DND-41 (cell line): ENCODE measurements at regions not wholly inside any gene's neighbourhood (a gene's known extent, or its start where the extent isn't known, plus 50 kb on each side); places are given as distances from the start of the nearest gene placed in this dataset.

Source experiments
- ATAC-seq: fragments of 200-7000 bp; cut with Tn5 transposase; 3 replicates; pipeline ENCODE4 v1.9.1; 2021; ENCODE audit warnings: low read depth; ENCODE audit not compliant: insufficient read depth
- DNase-seq: peaks from one replicate; pipeline ENCODE4 v3.0.0-alpha.2; 2020
- H2AFZ ChIP-seq: 2 replicates; pipeline ENCODE4 v1.6.0; 2012; ENCODE audit warnings: low read depth, low read length
- H3K27ac ChIP-seq: 2 replicates; pipeline ENCODE4 v1.5.1; 2012; ENCODE audit warnings: low read length, inconsistent platforms
- H3K27me3 ChIP-seq: fragments of 200-600 bp; sonication (generic); 2 replicates; pipeline ENCODE4 v1.6.0; 2012; ENCODE audit warnings: low read length, mild to moderate bottlenecking, inconsistent platforms; ENCODE audit not compliant: insufficient read depth, poor library complexity
- H3K36me3 ChIP-seq: 2 replicates; pipeline ENCODE4 v1.5.1; 2012; ENCODE audit warnings: low read length, inconsistent platforms; ENCODE audit not compliant: insufficient read depth
- H3K4me1 ChIP-seq: 2 replicates; pipeline ENCODE4 v1.5.1; 2012; ENCODE audit warnings: mild to moderate bottlenecking, low read length; ENCODE audit not compliant: insufficient read depth
- H3K4me2 ChIP-seq: 2 replicates; pipeline ENCODE4 v1.6.0; 2012; ENCODE audit warnings: mild to moderate bottlenecking, moderate library complexity, low read length, inconsistent platforms; ENCODE audit not compliant: insufficient read depth
- H3K4me3 ChIP-seq, 2 experiments: fragments of 200-600 bp in 1 of 2; shearing (Covaris generic) in 1 of 2; 2 replicates each; pipeline ENCODE4 v1.5.1; 2012 to 2016; ENCODE audit warnings: inconsistent platforms in 2 of 2, low read length in 2 of 2, mild to moderate bottlenecking in 2 of 2, low read depth in 1 of 2, moderate library complexity in 1 of 2
- H3K79me2 ChIP-seq: 2 replicates; pipeline ENCODE4 v1.6.0; 2012; ENCODE audit warnings: low read length, inconsistent platforms; ENCODE audit not compliant: insufficient read depth
- H3K9ac ChIP-seq: 2 replicates; pipeline ENCODE4 v1.6.0; 2012; ENCODE audit warnings: low read depth, mild to moderate bottlenecking, inconsistent platforms, low read length, moderate library complexity
- H3K9me3 ChIP-seq: 2 replicates; pipeline ENCODE4 v1.5.1; 2012; ENCODE audit warnings: low read length, moderate library complexity, mild to moderate bottlenecking, inconsistent platforms; ENCODE audit not compliant: insufficient read depth, severe bottlenecking
- H4K20me1 ChIP-seq: 2 replicates; pipeline ENCODE4 v1.6.0; 2012; ENCODE audit warnings: low read length; ENCODE audit not compliant: insufficient read depth
- EZH2 ChIP-seq: IDR thresholded peaks from 3 replicates; pipeline ENCODE4 v1.6.1; 2012; ENCODE audit warnings: borderline replicate concordance, low read depth, mild to moderate bottlenecking, moderate library complexity, low read length, inconsistent platforms; ENCODE audit not compliant: severe bottlenecking
- TF ChIP-seq, protein P1 (sequence below): IDR thresholded peaks from 2 replicates; pipeline ENCODE4 v1.5.1; 2012; ENCODE audit warnings: borderline replicate concordance, low read length, moderate library complexity, mild to moderate bottlenecking; ENCODE audit not compliant: poor library complexity, severe bottlenecking; ENCODE audit errors: extremely low read depth

DNA sequence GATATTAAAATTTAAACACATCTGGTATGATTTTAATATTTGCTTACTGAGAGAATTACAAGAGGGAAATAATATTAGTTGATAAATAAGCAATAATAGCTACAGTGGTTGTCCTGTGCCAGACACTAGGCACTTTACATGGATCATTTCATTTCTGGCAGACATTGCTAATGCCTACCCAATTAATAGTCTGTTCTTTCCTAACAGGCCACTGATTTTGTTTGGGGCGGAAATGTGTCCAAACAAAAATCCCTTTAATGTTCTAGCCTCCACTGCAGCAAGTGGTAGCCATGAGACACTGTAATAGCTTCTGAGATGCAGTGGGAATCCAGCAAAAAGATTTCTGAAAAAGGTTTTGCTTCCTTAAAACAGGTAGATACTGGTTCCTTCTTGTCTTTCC lies 527.4 kb downstream of the CSNK1G3 start:
- ATAC-seq: no peak
- Histone ChIP-seq H3K27ac (no peak overlapping the region), H3K4me3 (no peak overlapping the region), H3K27me3 (no peaks in the 10 kb centered on the region), H3K4me2 (no peak overlapping the region), H3K9ac (no peak overlapping the region), H3K79me2 (no peaks in the 10 kb centered on the region), H3K36me3 (no peaks in the 10 kb centered on the region), H3K4me1 (no peaks in the 10 kb centered on the region; the same call in 1 of the 2 replicates), H3K9me3 (no peaks in the 10 kb centered on the region), H4K20me1 (no peaks in the 10 kb centered on the region), H2AFZ (no peak overlapping the region)
- TF ChIP-seq, protein P1, sequence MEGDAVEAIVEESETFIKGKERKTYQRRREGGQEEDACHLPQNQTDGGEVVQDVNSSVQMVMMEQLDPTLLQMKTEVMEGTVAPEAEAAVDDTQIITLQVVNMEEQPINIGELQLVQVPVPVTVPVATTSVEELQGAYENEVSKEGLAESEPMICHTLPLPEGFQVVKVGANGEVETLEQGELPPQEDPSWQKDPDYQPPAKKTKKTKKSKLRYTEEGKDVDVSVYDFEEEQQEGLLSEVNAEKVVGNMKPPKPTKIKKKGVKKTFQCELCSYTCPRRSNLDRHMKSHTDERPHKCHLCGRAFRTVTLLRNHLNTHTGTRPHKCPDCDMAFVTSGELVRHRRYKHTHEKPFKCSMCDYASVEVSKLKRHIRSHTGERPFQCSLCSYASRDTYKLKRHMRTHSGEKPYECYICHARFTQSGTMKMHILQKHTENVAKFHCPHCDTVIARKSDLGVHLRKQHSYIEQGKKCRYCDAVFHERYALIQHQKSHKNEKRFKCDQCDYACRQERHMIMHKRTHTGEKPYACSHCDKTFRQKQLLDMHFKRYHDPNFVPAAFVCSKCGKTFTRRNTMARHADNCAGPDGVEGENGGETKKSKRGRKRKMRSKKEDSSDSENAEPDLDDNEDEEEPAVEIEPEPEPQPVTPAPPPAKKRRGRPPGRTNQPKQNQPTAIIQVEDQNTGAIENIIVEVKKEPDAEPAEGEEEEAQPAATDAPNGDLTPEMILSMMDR: no peak
- no peak for TF ChIP-seq EZH2
- no peak for DNase-seq

DNA sequence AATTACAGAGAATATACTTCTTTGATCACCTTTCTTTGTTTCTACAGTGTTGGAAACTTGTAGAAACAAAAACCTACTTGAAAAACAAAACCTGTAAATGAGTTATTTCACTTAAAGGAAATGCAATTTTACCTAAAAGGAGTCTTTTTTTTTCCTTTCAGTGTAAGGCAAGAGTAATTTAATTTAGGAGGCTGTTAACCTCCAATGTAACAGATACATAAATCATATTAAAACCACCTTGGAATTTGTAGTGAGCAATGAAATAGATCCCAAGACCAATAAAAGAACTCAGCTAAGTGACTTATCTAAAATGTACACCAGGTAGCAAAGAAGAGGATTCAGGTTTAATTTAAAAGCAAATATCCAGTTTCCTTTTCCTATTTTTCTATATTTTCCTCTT lies 524.8 kb downstream of the CSNK1G3 start:
- H3K9ac ChIP-seq: no peak overlapping the region
- H3K4me1 ChIP-seq: no peaks in the 10 kb centered on the region; the same call in 1 of the 2 replicates
- no peaks in the 10 kb centered on the region for H3K36me3 ChIP-seq
- no peak overlapping the region for H3K4me2 ChIP-seq
- no peak overlapping the region for H3K4me3 ChIP-seq
- H3K27me3 ChIP-seq: no peaks in the 10 kb centered on the region
- TF ChIP-seq EZH2: no peak
- TF ChIP-seq, protein P1: no peak
- ATAC-seq: no peak
- DNase-seq: no peak
- H3K9me3 ChIP-seq: no peaks in the 10 kb centered on the region
- no peak overlapping the region for H2AFZ ChIP-seq
- H3K27ac ChIP-seq: no peak overlapping the region
- H3K79me2 ChIP-seq: no peaks in the 10 kb centered on the region
- H4K20me1 ChIP-seq: no peaks in the 10 kb centered on the region

DNA sequence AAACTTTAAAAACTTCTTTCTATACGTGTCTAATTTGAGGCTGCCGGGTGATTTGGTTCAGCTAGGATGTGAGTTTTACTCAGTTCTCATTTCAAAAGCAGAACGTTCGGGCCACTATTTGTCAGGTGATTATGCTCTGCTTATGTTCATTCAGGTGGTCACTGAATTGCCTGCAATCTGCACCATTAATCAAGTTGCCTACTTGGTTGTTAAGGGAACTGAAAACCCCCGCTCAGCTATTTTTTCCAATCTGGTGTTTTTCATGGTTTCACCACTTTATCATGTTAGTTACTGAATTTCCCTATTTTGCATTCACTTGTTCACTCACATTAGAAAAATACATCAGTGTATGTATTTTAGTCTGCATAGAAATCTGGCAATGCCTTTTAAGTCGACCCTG lies 523.0 kb downstream of the CSNK1G3 start:
- ATAC-seq (no peak), DNase-seq (no peak)
- no peak overlapping the region for H2AFZ ChIP-seq
- no peak overlapping the region for H3K4me2 ChIP-seq
- H3K9me3 ChIP-seq: no peaks in the 10 kb centered on the region
- H3K27ac ChIP-seq: no peak overlapping the region
- no peaks in the 10 kb centered on the region for H3K4me1 ChIP-seq
- no peaks in the 10 kb centered on the region for H4K20me1 ChIP-seq
- TF ChIP-seq, protein P1: no peak
- no peak for TF ChIP-seq EZH2
- H3K36me3 ChIP-seq: no peaks in the 10 kb centered on the region
- H3K4me3 ChIP-seq: no peak overlapping the region
- no peaks in the 10 kb centered on the region for H3K27me3 ChIP-seq
- H3K9ac ChIP-seq: no peak overlapping the region
- no peaks in the 10 kb centered on the region for H3K79me2 ChIP-seq
